ENCODE measurements at regions not wholly inside any gene's neighbourhood (a gene's known extent, or its start where the extent isn't known, plus 50 kb on each side); places are given as distances from the start of the nearest gene placed in this dataset.
"Not testable (repeated sequence)": the region's sequence is repeated elsewhere in the genome, so short reads cannot be mapped to it uniquely, and the experiment has no call there.

- no peak for DNase-seq
Observed at GRCh38 chr2:175827856-175828255, 174.2 kb downstream of the LNPK start.

- DNase-seq = no peak
Observed at GRCh38 chr2:175824243-175824642, 177.8 kb downstream of the LNPK start.

DNA sequence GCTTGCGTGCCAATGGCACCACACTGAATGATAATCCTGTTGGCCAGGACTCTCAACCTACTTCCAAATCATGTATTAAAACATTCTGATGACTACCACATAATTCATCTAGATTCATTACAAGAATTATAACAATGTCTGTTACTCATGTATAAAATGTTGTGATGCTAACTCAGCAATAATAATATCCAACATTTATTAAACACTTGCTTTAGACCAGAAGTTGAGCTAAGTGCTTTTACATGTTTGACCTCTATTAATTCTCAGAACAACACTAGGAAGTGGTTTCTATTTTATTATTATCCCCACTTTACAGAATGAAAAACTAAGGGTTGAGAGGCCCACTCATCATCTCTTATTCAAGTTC lies 178.4 kb downstream of the LNPK start:
- no peak for DNase-seq

GRCh38 chr2:175823002-175823706 lies 178.9 kb downstream of the LNPK start:
- no peak for DNase-seq

- no peak for DNase-seq
Observed at GRCh38 chr2:175817221-175817620, 184.8 kb downstream of the LNPK start.

DNA sequence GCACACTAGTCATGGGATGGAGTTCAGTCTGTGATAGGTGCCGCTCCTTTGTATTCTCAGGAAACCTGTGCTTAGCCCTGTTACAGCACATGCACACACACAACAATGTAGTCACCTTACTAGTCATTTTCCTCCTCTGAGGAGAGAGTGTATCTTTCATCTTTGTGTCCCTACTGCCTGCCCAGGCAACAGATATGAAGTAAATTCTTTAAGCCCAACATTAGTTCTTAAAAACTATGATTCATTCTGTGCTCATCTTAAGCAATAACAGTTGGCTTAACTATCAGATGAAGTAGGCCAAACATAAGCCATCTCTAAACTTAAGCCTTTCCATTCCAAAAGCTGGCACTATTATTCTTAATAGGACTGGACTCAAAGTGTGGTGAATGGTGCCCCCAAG lies 186.5 kb downstream of the LNPK start:
- no peak for DNase-seq

- DNase-seq = no peak
Observed at GRCh38 chr2:175811971-175812370, 190.1 kb downstream of the LNPK start.

DNA sequence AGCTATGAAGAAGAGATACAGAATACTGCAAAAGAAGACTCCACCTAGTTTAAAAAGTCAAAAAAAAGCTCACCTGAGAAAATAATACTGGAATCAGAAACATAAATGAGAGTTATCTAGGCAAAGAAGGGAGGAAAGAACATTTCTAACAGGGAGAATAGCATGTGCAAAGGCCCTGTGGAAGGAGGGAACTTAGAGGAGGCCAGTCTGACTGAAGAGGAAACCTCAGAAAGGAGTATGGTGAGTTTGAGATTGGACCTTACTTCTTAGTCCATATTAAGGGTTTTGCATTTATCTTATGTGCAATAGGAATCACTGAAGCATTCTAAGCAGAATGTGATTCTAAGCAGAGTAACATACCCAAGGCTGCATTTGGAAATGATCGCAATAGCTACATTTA lies 193.2 kb downstream of the LNPK start:
- no peak for DNase-seq

DNA sequence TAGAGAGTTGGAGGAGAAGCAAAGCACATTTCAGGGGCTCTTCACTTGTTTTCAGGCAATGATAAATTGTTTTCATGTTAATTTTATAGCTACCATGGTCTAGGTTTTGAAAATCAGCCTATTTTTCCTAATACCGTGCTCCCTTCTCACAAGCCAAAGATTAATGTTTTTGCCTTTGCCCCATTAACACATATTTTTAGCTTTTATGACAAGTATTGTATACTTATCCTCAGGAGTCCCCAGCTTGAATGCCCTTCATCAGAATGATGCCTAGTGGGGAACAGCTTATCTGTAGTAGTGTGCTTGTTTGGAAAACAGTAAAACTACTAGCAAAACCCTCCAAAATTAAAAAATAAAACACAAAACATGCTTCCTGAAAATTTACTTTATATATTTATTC lies 194.0 kb downstream of the LNPK start:
- DNase-seq = no peak

DNA sequence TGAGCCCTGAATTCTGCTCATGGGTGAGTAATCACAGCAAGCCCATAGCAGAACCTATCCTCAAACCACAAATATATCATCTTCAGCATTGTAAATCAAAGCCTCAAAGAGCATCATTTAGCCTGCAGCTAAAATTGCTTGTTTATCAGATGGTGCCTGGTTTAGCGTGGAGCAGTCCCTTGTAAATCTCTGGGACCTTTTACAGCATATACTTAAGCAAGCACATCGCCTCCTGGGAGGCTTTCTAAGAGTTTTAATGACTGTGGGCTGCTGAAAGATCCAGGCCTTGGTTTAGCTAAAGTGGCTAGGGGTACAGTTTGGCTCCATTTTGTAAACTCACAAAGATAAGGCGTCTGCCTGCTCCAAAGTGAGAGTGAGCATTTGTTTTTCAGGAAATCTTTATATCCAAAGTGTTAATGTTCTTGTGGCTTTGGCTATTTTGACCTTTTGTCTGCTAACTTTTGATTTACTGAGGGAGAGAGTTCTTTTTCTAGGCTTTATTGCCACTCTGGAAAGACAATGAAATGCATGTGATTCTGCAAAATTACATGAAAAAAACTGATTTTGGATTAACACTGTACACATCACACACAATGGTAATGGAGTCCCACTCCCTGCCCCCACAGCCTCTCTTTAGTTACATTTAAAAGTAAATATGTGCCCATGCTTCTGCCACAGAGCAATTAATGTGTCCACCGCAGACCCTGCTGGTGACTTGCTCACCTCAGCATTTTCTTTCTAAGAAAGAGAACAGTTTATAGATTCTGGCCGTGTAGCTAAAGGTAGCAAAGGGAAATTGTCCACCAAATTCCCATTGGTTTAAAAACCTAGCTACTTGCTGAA lies 194.8 kb downstream of the LNPK start:
- DNase-seq = no peak

DNA sequence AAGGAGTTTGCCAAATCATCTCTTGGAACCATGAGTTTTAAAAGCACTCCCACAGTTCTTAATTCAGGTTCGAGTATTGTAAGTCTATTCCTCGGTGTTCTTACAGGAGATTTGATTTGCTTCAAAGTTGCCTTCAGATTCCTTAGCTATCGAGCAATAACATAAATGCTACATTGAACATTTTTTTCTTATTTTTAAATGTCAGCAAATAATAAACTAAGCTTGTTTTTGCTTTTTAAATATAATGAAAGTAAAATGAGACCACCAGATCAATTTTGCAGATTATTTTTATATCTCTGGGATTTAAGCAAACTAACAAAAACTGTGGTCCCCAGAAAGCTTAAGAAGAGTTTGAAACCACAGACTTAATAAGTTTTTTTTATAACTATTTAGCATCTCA lies 195.5 kb downstream of the LNPK start:
- DNase-seq = no peak

- no peak for DNase-seq
Observed at GRCh38 chr2:175806125-175806490, 196.0 kb downstream of the LNPK start.

GRCh38 chr2:175805442-175806124 lies 196.5 kb downstream of the LNPK start:
- DNase-seq = no peak

DNA sequence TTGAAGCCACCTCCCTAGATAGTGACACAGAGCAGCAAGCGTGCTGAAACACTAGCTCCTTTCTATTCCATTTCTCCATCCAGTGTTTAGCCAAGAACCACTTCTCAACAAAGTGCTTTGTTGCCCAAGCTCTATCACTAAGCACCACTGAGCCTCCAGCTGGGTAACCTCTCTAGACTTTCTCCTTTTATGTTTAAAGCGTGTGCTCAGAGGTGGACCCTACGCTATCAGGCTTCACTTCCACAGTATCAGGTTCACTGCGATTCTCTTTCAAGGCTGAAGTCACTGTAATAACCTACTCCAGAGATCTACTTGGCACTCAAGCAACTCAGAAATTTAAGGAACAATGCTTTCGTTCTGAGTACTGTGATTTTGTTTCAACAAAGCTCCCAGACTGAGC lies 197.9 kb downstream of the LNPK start:
- DNase-seq = no peak

GRCh38 chr2:175796422-175796821 lies 205.6 kb downstream of the LNPK start:
- not testable (repeated sequence) for DNase-seq

DNA sequence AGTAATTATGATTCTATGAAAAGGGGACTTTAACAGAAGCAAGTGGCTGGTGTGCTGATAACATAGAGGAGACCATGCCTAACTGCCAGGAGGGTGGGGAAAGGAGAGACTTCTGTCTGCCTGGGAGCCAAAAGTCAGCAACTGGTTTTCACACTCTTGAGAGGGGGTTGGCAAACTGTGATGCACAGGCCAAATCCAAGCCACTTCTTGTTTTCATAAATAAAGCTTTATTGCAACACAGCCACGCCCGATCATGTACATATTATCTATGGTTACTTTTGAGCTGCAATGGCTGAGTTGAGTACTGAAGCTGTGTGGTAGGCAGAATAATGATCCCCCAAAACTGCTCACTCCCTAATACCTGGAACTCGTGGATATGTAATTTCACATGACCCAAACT lies 208.4 kb downstream of the LNPK start:
- no peak for DNase-seq

- no peak for DNase-seq
Observed at GRCh38 chr2:175792881-175793280, 209.2 kb downstream of the LNPK start.

- DNase-seq = no peak
Observed at GRCh38 chr2:175792199-175792598, 209.9 kb downstream of the LNPK start.

DNA sequence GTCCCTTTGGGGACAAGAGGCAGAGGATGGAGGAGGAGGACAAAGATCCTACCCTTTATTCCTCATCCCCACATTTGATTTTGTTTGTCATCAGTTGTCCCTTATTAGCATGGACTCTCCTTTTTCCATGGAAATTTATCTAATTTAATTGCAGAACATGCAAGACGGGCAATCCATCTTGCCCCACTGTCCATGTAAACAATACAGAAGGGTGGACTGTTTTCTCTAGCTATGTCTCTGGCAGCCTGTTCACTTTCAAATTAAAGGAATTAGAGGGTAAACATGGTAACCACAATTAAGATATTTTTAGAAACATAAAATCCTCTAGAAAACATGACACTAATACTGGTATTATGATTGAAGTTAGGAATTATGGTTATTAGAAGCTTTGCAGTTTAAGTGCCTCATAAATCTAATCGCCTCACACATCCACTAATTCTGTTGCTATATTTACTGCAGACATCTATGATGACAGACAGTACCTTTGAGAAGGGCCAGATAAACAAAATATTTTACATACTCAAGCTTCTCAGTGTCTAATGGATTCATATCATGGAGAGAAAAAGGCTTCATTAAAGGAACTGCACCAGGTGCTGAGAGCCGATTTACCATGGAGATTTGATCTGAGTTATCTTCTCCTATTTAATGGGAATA lies 215.5 kb downstream of the LNPK start:
- DNase-seq = no peak

- DNase-seq = not testable (repeated sequence)
Observed at GRCh38 chr2:175777337-175777736, 224.7 kb downstream of the LNPK start.

- no peak for DNase-seq
Observed at GRCh38 chr2:175769200-175769599, 232.9 kb downstream of the LNPK start.

- no peak for DNase-seq
Observed at GRCh38 chr2:175766880-175767279, 235.2 kb downstream of the LNPK start.

GRCh38 chr2:175755656-175756386 lies 246.2 kb downstream of the LNPK start:
- DNase-seq = no peak
